ENCODE measurements at regions not wholly inside any gene's neighbourhood (a gene's known extent, or its start where the extent isn't known, plus 50 kb on each side); places are given as distances from the start of the nearest gene placed in this dataset.

DNA sequence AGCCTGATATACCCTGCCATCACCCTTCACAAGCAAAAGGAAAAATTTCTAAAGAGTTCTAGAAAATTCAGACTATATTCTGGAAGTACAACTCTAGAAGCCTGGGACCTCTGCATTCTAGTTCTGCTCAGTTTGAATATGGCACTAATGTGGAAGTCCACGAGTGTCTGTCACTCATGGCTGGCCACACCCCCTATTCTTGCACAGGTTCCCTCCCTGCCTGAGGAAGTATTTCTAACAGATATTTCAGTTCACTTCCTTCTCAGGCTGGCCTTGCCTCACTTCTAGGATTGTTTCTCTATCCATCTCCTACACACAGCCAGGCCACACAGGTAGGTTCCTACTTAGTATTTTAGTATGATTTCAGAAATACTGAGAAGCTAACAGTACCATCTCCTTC, 67.4 kb downstream of the PHLDA1 start:
- no peak for DNase-seq (ENCODE audit: low spot score in 2 of 2)
- Histone ChIP-seq H3K27ac (no peak overlapping the region), H3K4me1 (no peaks in the 10 kb centered on the region), H3K4me3 (no peak overlapping the region), H3K9me3 (no peaks in the 10 kb centered on the region), H3K27me3 (no peaks in the 10 kb centered on the region), H3K36me3 (no peaks in the 10 kb centered on the region)
- TF ChIP-seq POLR2AphosphoS5 (IDR thresholded peaks at IDR 0.05) (no peak), POLR2A (IDR thresholded peaks at IDR 0.05) (no peak)
- TF ChIP-seq, protein P1, sequence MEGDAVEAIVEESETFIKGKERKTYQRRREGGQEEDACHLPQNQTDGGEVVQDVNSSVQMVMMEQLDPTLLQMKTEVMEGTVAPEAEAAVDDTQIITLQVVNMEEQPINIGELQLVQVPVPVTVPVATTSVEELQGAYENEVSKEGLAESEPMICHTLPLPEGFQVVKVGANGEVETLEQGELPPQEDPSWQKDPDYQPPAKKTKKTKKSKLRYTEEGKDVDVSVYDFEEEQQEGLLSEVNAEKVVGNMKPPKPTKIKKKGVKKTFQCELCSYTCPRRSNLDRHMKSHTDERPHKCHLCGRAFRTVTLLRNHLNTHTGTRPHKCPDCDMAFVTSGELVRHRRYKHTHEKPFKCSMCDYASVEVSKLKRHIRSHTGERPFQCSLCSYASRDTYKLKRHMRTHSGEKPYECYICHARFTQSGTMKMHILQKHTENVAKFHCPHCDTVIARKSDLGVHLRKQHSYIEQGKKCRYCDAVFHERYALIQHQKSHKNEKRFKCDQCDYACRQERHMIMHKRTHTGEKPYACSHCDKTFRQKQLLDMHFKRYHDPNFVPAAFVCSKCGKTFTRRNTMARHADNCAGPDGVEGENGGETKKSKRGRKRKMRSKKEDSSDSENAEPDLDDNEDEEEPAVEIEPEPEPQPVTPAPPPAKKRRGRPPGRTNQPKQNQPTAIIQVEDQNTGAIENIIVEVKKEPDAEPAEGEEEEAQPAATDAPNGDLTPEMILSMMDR (IDR thresholded peaks at IDR 0.05) = no peak
- intact Hi-C loops (cut with DNase I; ENCODE audit: low total_unique reads) = no loop called here

DNA sequence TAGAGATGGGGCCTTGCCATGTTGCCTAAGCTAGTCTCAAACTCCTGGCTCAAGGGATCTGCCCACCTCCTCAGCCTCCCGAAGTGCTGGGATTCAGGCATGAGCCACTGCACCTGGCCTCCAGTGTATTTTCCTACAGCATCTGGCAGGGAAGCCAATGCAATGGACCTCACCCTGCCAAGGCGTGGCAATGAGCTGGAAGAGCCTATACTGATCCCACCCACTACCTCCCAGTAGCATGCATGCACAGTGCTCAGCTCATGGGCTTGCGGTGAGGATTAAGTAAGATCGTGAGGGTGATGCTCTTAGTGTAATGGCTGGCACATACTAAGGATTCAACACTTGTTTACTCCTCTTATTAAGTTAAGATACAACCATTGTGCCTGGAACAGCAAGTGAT, 69.7 kb downstream of the PHLDA1 start:
- Histone ChIP-seq H3K9me3 (no peaks in the 10 kb centered on the region), H3K27ac (no peak overlapping the region), H3K36me3 (no peaks in the 10 kb centered on the region), H3K4me1 (no peaks in the 10 kb centered on the region), H3K4me3 (no peak overlapping the region), H3K27me3 (no peaks in the 10 kb centered on the region)
- DNase-seq (ENCODE audit: low spot score in 2 of 2) = no peak
- TF ChIP-seq POLR2A (IDR thresholded peaks at IDR 0.05) (no peak), POLR2AphosphoS5 (IDR thresholded peaks at IDR 0.05) (no peak)
- TF ChIP-seq, protein P1 (IDR thresholded peaks at IDR 0.05) = no peak
- intact Hi-C loops (cut with DNase I; ENCODE audit: low total_unique reads) = no loop called here

DNA sequence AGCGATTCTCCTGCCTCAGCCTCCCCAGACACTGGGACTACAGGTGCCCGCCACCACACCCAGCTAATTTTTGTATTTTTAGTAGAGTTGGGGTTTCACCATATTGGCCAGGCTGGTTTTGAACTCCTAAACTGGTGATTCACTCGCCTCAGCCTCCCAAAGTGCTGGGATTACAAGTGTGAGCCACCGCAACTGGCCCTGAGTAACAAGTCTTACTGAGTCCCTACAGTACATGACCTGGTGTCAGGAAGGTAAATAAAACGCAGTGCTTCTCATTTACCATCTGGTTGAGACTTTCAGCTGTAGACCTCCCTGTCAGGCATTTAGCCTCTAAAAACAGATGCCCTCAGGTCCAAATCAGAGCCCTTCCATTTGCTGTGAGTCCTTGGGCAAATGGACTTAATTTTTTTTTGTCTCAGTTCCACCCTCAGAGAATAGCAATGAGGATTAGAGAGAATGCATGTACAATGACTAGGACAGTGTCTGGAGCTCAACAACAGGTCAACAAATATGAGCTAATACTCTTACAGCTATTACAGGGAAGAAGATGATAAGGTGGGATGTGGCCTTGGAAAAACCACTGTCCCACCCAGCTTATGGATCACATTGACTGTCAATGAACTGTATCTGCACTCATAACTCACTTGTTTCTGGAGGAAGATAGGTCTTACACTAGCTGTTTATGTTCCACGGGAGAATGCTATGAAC, 70.5 kb downstream of the PHLDA1 start:
- no peaks in the 10 kb centered on the region for H3K27me3 ChIP-seq
- intact Hi-C loops (cut with DNase I; ENCODE audit: low total_unique reads) = no loop called here
- no peak overlapping the region for H3K4me3 ChIP-seq
- DNase-seq (ENCODE audit: low spot score in 2 of 2) = no peak
- no peaks in the 10 kb centered on the region for H3K9me3 ChIP-seq
- H3K27ac ChIP-seq = no peak overlapping the region
- no peaks in the 10 kb centered on the region for H3K4me1 ChIP-seq
- H3K36me3 ChIP-seq = no peaks in the 10 kb centered on the region
- TF ChIP-seq, protein P1 (IDR thresholded peaks at IDR 0.05) = no peak
- TF ChIP-seq POLR2AphosphoS5 (IDR thresholded peaks at IDR 0.05) (no peak), POLR2A (IDR thresholded peaks at IDR 0.05) (no peak)

DNA sequence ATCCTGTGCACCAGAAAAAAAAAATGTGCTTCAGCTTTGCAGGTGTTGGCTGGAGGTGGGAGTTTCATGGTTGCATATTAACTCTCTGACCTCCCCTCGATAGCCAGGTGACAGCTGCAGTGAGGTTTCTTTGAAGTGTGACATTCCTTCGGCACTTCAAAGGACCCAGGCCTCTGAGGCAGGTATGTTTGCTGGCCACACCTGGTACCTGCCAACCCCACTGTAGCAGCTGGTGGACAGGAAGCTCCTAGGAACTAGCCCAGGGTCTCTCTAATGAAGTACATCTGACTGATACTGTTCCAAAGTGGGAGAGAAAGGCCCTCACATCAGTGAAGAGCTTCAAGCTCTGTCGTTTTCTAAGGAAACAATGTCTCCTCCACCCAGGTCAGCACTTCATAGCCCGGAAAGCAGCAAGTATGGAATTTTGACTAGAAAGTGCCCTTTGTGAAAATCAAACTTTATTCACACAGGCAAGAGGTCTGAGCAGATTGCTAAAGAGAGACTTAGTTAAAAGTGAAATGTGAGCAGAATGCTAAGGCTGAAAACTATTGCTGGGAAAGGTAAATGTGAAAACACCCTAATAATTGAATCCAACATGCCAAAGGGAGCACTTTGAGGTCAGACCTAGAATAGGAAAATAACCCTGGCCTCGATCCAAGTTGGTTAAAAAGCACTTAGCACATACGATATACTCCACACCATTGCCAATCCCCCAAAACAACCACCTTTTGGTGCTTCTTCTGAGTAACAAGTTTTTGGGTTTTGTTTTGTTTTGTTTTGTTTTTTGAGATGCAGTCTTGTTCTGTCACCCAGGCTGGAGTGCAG, 71.3 kb downstream of the PHLDA1 start:
- Histone ChIP-seq H3K27ac (no peak overlapping the region), H3K27me3 (no peaks in the 10 kb centered on the region), H3K4me3 (no peak overlapping the region), H3K9me3 (no peaks in the 10 kb centered on the region), H3K36me3 (no peaks in the 10 kb centered on the region), H3K4me1 (no peaks in the 10 kb centered on the region)
- no peak for TF ChIP-seq POLR2A (IDR thresholded peaks at IDR 0.05)
- TF ChIP-seq POLR2AphosphoS5 (IDR thresholded peaks at IDR 0.05) = no peak
- TF ChIP-seq, protein P1 (IDR thresholded peaks at IDR 0.05) = no peak
- intact Hi-C loops (cut with DNase I; ENCODE audit: low total_unique reads) = no loop called here
- no peak for DNase-seq (ENCODE audit: low spot score in 2 of 2)

DNA sequence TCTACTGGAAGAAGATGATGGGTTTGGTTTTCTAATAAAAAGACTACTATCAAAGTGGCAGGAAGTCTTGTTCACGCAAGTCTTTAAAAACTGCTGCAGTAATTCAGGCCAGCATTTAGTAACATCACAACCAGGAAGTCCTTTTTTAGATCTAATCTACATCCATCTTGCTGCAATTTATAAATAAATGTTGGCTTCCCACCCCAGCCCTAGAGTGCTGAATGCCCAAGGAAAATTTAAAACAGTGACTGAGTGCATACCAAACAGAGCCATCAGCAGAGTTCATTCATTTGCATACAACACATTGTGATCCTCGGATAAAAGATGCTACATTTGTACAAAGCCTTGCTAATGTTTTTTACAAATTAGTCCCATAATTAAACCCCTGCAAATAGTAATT, 72.1 kb downstream of the PHLDA1 start:
- H3K9me3 ChIP-seq = no peaks in the 10 kb centered on the region
- no peaks in the 10 kb centered on the region for H3K4me1 ChIP-seq
- no peak for DNase-seq (ENCODE audit: low spot score in 2 of 2)
- TF ChIP-seq POLR2AphosphoS5 (IDR thresholded peaks at IDR 0.05) (no peak), POLR2A (IDR thresholded peaks at IDR 0.05) (no peak)
- TF ChIP-seq, protein P1 (IDR thresholded peaks at IDR 0.05) = no peak
- H3K36me3 ChIP-seq = no peaks in the 10 kb centered on the region
- no peak overlapping the region for H3K4me3 ChIP-seq
- H3K27me3 ChIP-seq = no peaks in the 10 kb centered on the region
- no peak overlapping the region for H3K27ac ChIP-seq
- intact Hi-C loops (cut with DNase I; ENCODE audit: low total_unique reads) = no loop called here

Measured in breast epithelium (tissue), 4 donors.